ENCODE measurements at regions not wholly inside any gene's neighbourhood (a gene's known extent, or its start where the extent isn't known, plus 50 kb on each side); places are given as distances from the start of the nearest gene placed in this dataset.

GRCh38 chr5:9780501-9780900, 150.3 kb upstream of the TAS2R1 start (continued):
- no peak for TF ChIP-seq CTCF (IDR thresholded peaks at IDR 0.05; ENCODE audit: low read depth, low read length, missing input control)
- TF ChIP-seq JUND (IDR thresholded peaks at IDR 0.05): no peak
- no peak for TF ChIP-seq RAD21 (IDR thresholded peaks at IDR 0.05)
- TF ChIP-seq GABPA (IDR thresholded peaks at IDR 0.05 in 1 of 2, conservative IDR thresholded peaks at IDR 0.05 in 1 of 2): no peak
- no peak for TF ChIP-seq YY1 (IDR thresholded peaks at IDR 0.05)
- no peak for TF ChIP-seq TAF1 (conservative IDR thresholded peaks at IDR 0.05)
- TF ChIP-seq FOXA1 (IDR thresholded peaks at IDR 0.05): no peak
- no peak for TF ChIP-seq EGR1 (IDR thresholded peaks at IDR 0.05; ENCODE audit: low read depth in 2 of 2)

GRCh38 chr5:9776525-9776924, 146.4 kb upstream of the TAS2R1 start:
- 51% methylated on average over 3 of the region's 3 CpGs for WGBS
- Histone ChIP-seq H3K4me3 (ENCODE audit: low read depth in 1 of 3, low read length in 3 of 3) (no peak overlapping the region), H3K27me3 (ENCODE audit: control insufficient read depth in 4 of 4, insufficient read depth in 4 of 4, low read length in 3 of 4) (no peaks in the 10 kb centered on the region), H3K9ac (ENCODE audit: low read depth in 1 of 2, low read length in 2 of 2) (no peak overlapping the region), H3K9me3 (ENCODE audit: control insufficient read depth in 4 of 4, low read length in 3 of 4) (no peaks in the 10 kb centered on the region), H3K4me1 (ENCODE audit: control insufficient read depth in 4 of 4, insufficient read depth in 4 of 4, low read length in 3 of 4) (no peaks in the 10 kb centered on the region), H3K36me3 (ENCODE audit: control insufficient read depth in 4 of 4, insufficient read depth in 3 of 4, low read depth in 1 of 4, low read length in 3 of 4) (no peaks in the 10 kb centered on the region), H3K27ac (ENCODE audit: low read depth in 1 of 2, low read length in 2 of 2) (no peak overlapping the region)
- TF ChIP-seq ZBTB33 (IDR thresholded peaks at IDR 0.05) (no peak), MAX (IDR thresholded peaks at IDR 0.05) (no peak), RAD21 (IDR thresholded peaks at IDR 0.05) (no peak), FOXA2 (IDR thresholded peaks at IDR 0.05) (no peak), REST (IDR thresholded peaks at IDR 0.05) (no peak), NR2F2 (IDR thresholded peaks at IDR 0.05) (no peak), ATF3 (IDR thresholded peaks at IDR 0.05) (no peak), JUND (IDR thresholded peaks at IDR 0.05) (no peak), CTCF (IDR thresholded peaks at IDR 0.05; ENCODE audit: low read depth, low read length, missing input control) (no peak), HNF4A (conservative IDR thresholded peaks at IDR 0.05) (no peak), EGR1 (IDR thresholded peaks at IDR 0.05; ENCODE audit: low read depth in 2 of 2) (no peak)
- DNase-seq (ENCODE audit: low spot score): no peak
